Transverse colon (tissue), 3 donors: ENCODE measurements at regions not wholly inside any gene's neighbourhood (a gene's known extent, or its start where the extent isn't known, plus 50 kb on each side); places are given as distances from the start of the nearest gene placed in this dataset.

ENCODE experiments used
- EP300 ChIP-seq: sonication (generic); formaldehyde crosslinking; IDR thresholded peaks from one replicate; pipeline ENCODE4 v1.6.1; 2017; ENCODE audit warnings: antibody characterized with exemption, low read depth
- POLR2A ChIP-seq: fragments of 450-650 bp; IDR thresholded peaks from one replicate; pipeline ENCODE4 v1.6.1; 2016; ENCODE audit warnings: antibody characterized with exemption, mild to moderate bottlenecking, moderate library complexity
- TF ChIP-seq, protein P1 (sequence below), 5 experiments: fragments of 200-600 bp in 3 of 5; fragments of 450-650 bp in 2 of 5; sonication (generic) in 3 of 5; IDR thresholded peaks; 1 replicate in 2 of 5; 2 replicates in 3 of 5; pipeline ENCODE4 v1.5.1; 2016 to 2017; ENCODE audit warnings: antibody characterized with exemption in 5 of 5, inconsistent platforms in 3 of 5, mild to moderate bottlenecking in 2 of 5, moderate library complexity in 1 of 5

DNA sequence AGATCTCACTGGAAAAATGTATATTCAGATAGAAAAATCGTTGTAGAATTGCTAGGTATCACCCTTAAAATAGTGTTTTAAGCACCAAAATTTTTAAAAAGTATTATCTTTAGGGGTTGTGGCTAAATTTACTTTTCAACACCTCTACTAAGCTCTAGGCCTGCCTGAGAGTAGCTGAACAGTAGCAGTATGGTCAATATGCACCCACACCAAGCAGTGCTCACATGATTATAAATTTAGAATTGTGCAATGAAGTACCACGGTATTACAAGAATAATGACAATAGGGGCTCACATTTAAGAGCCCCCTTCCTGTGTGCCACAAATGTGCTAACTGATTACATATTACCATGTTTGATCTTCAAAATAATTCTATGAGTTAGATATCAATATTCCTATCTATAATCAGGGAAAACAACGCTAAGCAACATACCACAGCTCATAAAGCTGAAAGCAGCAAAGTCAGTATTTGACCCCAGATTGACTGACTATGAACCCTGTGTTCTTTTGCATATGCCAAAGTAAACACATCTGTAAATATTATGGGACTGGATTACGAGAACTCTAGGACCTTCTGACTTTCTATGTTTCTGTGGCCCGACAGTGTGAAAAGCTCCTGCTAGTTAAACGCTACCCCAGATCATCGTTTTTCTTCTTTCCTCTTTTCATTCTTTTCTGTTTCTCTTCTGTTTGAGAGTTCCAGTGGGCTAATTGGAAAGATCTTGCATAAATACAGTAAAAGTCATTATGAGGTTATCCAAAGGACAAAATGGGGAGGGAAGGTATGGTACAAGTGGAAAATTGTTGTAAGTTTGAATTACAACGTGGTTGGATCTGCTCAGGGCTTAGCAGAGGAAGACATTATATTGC lies 201.1 kb upstream of the C1orf87 start:
- no peak for TF ChIP-seq POLR2A
- TF ChIP-seq, protein P1, sequence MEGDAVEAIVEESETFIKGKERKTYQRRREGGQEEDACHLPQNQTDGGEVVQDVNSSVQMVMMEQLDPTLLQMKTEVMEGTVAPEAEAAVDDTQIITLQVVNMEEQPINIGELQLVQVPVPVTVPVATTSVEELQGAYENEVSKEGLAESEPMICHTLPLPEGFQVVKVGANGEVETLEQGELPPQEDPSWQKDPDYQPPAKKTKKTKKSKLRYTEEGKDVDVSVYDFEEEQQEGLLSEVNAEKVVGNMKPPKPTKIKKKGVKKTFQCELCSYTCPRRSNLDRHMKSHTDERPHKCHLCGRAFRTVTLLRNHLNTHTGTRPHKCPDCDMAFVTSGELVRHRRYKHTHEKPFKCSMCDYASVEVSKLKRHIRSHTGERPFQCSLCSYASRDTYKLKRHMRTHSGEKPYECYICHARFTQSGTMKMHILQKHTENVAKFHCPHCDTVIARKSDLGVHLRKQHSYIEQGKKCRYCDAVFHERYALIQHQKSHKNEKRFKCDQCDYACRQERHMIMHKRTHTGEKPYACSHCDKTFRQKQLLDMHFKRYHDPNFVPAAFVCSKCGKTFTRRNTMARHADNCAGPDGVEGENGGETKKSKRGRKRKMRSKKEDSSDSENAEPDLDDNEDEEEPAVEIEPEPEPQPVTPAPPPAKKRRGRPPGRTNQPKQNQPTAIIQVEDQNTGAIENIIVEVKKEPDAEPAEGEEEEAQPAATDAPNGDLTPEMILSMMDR (IDR thresholded peaks at IDR 0.05), result no peak
- no peak for TF ChIP-seq EP300
